ENCODE measurements at regions not wholly inside any gene's neighbourhood (a gene's known extent, or its start where the extent isn't known, plus 50 kb on each side); places are given as distances from the start of the nearest gene placed in this dataset.

GRCh38 chr15:77768521-77769078 lies 135.9 kb upstream of the LINGO1 start:
- no peak for TF ChIP-seq CTCF (IDR thresholded peaks at IDR 0.05; ENCODE audit: borderline replicate concordance, insufficient read depth, low read depth, low read length)
- H3K4me3 ChIP-seq (ENCODE audit: low read depth, low read length) = no peak overlapping the region

DNA sequence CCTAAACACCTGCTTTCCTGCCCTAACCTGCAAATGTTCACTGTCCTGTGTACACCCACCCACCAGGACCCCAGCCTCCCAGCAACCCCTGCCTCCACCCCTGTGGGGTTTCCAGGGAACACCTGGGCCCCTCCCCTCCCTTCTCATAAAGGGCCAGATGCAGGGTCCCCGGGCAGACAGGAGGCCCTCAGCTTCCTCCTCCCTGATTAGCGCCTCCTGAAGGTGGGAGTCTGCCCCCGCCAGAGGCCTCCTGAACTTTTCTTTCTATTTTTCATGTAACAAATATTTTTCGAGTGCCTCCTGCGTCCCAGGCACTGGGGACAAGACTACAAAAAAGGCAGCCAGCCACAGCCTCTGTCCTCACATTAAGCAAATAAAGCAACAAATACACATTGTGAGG lies 135.4 kb upstream of the LINGO1 start:
- no peak overlapping the region for H3K4me3 ChIP-seq (ENCODE audit: low read depth, low read length)
- TF ChIP-seq CTCF (IDR thresholded peaks at IDR 0.05; ENCODE audit: borderline replicate concordance, insufficient read depth, low read depth, low read length) = no peak

GRCh38 chr15:77764095-77764494 lies 131.4 kb upstream of the LINGO1 start:
- no peak for TF ChIP-seq CTCF (IDR thresholded peaks at IDR 0.05; ENCODE audit: borderline replicate concordance, insufficient read depth, low read depth, low read length)
- no peak overlapping the region for H3K4me3 ChIP-seq (ENCODE audit: low read depth, low read length)

GRCh38 chr15:77762747-77763355 lies 130.1 kb upstream of the LINGO1 start:
- no peak for TF ChIP-seq CTCF (IDR thresholded peaks at IDR 0.05; ENCODE audit: borderline replicate concordance, insufficient read depth, low read depth, low read length)
- H3K4me3 ChIP-seq (ENCODE audit: low read depth, low read length) = no peak overlapping the region

DNA sequence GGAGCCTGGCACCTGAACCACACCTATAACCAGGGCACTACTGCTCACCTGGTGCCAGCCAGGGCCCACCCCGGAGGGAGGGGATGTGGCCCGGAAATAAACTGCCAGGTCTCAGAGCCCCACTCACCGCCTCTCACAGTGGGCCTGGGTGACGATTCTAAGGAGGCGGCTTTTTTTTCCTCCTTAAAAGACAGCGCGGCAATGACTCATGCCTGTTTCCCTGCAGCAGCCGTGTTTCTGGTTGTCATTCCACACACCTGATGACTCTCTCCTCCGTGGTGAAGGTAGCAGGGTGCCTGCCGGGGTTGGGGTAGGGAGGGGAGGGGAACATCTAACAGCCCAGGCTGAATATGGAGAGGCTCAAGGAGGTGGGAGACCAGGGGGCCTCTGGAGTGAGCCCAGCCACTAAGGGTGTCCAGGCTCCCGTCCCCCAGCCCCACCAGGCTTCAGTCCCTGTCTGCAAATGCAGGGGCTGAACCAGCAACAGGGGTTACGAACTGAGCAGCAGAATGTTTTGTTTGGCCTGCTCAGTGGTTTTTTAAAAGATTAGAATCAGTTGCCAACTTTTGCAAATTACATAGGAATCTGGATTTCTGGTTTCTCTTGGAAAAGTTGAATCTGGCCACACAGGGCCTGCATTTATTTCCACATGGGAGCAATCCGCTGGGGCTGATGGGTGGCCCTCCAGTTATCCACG lies 127.3 kb upstream of the LINGO1 start:
- H3K4me3 ChIP-seq (ENCODE audit: low read depth, low read length) = no peak overlapping the region
- TF ChIP-seq CTCF (IDR thresholded peaks at IDR 0.05; ENCODE audit: borderline replicate concordance, insufficient read depth, low read depth, low read length) = no peak

GRCh38 chr15:77753939-77754338 lies 121.2 kb upstream of the LINGO1 start:
- no peak overlapping the region for H3K4me3 ChIP-seq (ENCODE audit: low read depth, low read length)

More at GRCh38 chr15:77753939-77754338, 121.2 kb upstream of the LINGO1 start:
- no peak for TF ChIP-seq CTCF (IDR thresholded peaks at IDR 0.05; ENCODE audit: borderline replicate concordance, insufficient read depth, low read depth, low read length)
